ENCODE measurements at regions not wholly inside any gene's neighbourhood (a gene's known extent, or its start where the extent isn't known, plus 50 kb on each side); places are given as distances from the start of the nearest gene placed in this dataset.
A peak's percentile ranks its signal among the peaks of the same experiment; 100 is the strongest.

DNA sequence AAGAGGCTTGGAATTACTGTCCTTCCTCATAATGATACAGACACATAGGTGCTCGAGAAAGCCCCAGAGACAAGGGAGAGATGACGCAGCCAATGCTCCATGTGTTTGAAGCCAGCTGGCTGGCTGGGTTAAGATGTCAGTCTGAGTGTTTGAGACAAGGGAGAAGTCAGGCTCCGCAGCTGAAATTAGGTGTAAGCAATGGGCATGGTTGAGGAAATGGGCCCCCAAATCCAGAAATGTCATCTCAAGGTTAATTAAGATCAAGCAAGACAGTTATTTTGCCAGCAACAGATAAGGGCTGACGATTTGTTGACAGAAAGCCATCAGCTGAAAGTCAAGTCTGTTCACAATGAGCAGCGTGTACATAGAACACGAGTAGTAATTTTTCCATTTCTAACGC is 713.4 kb downstream of the IRX1 start:
- no peak for DNase-seq (ENCODE audit: low read depth)

DNA sequence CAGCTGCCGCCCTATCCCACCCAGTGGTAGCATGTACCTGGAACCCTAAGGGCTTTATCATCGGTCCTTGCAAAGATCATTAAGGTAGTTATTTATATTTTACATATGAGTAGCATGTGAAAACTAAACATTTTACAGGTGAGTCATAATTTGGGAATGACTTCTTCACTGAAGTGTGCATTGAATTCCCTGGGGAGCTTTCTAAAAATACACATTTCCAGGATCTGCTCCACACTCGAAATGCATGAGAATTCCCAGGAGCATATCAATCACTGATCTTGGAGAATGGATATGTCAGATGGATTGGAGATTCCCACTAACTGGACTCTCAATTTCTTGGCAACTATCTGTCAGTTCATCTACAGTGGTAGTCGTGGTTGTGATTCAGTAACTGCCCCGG is 717.5 kb downstream of the IRX1 start:
- no peak for DNase-seq (ENCODE audit: low read depth)

DNA sequence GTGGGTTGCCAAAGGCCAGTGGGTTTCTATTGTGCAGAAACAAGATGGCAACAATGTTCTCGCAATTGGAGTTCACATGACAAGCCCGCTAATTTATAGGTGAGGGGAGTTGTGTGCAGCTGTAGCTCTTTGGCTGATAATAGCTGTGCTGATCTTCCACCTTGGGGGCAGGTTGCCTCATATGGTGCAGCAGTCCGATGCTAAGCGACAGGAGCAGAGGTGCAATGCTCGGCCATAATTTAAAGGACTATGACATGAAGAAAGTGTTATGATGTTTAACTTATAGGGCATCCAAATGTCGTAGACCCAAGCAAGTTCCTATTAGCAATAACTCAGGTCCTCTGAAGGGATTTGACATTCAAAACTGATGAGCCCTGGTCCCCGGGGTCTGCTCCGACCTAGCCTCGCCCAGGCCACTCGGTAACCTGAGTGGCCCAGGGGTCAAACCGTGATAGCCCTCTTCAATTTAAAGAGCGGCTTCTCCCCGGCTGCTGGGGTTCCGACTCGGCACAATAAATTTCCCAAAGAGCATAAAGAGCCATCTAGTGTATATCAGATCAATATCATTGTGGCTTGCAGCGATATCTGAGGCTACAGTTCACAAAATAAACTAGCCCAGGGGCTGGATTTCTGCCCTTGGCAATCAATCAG is 724.0 kb downstream of the IRX1 start:
- DNase-seq (ENCODE audit: low read depth), result no peak

DNA sequence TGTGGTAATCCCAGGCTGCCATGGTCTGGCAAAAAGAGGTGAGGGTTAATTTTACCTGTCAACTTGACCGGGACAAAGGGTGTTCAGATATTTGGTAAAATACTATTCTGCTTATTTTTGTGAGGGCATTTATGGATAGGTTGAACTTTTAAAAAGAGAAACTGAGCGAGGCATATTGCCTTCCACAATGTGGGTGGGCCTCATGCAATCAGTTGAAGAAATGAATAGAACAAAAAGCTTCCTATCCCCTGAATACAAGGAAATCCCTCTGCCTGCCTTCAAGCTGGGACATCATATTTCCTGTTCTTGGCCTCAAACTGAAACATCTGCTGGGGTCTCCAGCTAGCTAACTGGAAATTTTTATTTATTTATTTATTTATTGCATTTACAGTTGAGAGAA is 734.7 kb downstream of the IRX1 start:
- no peak for DNase-seq (ENCODE audit: low read depth)

DNA sequence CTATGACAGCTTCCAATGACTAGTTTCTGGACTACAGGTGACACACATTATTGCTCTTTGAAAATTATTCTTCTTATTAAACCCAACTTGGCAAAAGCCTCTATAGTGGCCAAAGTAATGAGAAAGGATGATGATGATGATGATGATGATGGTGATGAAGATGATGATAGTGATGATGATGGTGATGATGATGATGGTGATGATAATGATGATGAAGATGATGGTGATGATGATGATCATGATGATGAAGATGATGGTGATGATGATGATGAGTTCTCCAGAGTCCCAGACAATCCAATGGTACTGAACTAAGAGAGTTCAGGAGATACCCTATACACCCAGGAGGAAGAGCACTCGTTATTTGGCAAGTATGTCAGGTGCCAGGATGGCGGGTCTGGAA is 739.4 kb downstream of the IRX1 start:
- DNase-seq (ENCODE audit: low read depth), result no peak

DNA sequence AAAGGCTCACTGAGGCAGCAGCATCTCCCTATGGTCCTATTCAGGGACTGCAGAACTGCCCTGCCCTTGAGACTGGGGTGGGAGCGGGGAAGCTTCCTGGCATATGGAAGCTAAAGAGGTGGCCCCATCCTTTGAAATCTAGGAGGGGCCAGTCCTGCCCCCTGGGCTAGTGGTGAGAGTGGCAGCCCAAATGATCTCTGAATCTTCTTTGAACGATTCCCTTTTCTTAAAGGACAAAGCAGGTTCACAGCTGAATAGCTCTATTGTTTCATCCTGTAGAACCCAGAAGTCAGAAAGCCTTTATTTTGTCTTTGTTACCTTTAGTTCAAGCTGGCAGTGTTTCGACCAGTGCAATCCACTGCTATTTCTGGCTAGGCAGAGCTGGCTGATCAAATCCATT is 741.9 kb downstream of the IRX1 start:
- DNase-seq (ENCODE audit: low read depth), result no peak

- no peak for DNase-seq (ENCODE audit: low read depth)
These were observed 744.3 kb downstream of the IRX1 start for GRCh38 chr5:4339949-4340348.

- no peak for DNase-seq (ENCODE audit: low read depth)
These were observed 750.2 kb downstream of the IRX1 start for GRCh38 chr5:4345850-4346249.

DNA sequence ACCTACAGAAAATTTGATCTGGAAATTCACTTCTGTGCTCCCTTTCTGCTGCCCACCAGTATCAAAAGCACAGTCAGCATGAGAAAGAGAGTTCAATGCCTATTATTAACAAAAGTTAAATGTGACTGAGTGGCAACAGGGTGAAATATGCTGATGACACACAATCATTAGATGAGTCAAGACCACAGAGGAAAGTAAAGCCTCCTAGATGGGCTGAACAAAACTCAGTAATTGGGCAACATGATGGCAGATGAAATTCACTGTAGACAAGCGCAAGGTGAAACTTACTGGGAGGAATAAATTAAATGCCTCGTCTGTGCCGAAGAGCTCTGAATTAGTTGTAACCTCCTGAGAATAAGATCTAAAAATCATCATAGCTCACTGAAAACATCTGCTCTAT is 752.8 kb downstream of the IRX1 start:
- peak; percentile 83 for DNase-seq (ENCODE audit: low read depth)

GRCh38 chr5:4348919-4349318 is 753.3 kb downstream of the IRX1 start:
- no peak for DNase-seq (ENCODE audit: low read depth)

- no peak for DNase-seq (ENCODE audit: low read depth)
These were observed 760.6 kb downstream of the IRX1 start for GRCh38 chr5:4356201-4356600.

DNA sequence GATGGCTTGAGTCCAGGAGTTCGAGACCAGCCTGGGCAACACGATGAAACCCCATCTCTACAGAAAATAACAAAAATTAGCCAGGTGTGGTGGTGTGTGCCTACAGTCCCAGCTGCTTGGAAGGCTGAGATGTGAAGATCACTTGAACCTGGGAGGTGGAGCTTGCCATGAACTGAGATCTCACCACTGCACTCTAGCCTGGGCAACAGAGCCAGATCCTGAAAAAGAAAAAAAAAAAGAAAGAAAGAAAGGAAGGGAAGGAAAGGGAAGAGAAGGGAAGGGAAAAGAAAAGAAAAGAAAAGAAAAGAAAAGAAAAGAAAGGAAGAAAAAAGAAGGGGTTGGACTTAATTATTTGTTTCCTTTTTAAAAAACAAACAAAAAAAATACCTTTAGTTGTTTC is 764.2 kb downstream of the IRX1 start:
- no peak for DNase-seq (ENCODE audit: low read depth)

GRCh38 chr5:4361753-4362152 is 766.1 kb downstream of the IRX1 start:
- no peak for DNase-seq (ENCODE audit: low read depth)

- DNase-seq (ENCODE audit: low read depth), result no peak
These were observed 766.8 kb downstream of the IRX1 start for GRCh38 chr5:4362411-4362810.

- no peak for DNase-seq (ENCODE audit: low read depth)
These were observed 767.4 kb downstream of the IRX1 start for GRCh38 chr5:4363045-4363444.

DNA sequence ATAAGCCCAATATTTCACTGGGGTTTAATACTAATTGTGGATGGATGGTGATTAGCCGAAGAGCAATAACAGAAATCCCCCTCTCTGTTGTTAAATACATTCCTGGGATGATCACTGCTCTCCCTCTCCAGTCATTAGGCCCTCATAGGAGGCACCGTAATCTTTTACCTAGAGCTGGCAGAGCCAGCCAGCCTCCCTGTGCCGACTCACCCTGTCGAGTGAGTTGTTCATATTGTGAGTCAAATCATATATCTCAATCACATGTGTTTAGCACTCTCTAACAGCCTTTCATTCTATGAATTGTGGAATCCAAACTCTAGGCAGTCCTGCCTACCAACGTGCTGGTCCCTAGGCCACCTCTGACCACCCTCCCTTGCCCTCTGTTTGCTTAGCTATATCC is 771.0 kb downstream of the IRX1 start:
- peak; percentile 52 for DNase-seq (ENCODE audit: low read depth)

DNA sequence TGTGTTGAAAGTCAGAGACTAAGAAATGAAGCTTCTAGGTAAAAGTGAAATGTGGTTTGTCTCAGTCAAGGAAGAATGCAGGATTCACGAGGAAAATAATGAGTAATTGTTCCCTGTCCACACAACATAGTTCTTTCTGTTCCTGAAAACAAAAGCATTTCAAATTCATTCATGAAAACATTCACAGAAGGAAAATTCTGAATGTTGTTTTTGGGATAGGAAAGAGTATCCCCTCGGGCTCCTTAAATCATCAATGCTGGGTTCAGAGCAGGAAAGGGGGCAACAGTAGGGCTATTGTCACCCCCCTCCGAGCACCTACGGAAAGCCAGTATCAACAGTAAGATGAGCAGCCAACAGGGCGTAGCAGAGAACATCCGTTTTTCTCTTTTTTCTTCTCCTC is 769.9 kb upstream of the ADAMTS16 start:
- no peak for DNase-seq (ENCODE audit: low read depth)

DNA sequence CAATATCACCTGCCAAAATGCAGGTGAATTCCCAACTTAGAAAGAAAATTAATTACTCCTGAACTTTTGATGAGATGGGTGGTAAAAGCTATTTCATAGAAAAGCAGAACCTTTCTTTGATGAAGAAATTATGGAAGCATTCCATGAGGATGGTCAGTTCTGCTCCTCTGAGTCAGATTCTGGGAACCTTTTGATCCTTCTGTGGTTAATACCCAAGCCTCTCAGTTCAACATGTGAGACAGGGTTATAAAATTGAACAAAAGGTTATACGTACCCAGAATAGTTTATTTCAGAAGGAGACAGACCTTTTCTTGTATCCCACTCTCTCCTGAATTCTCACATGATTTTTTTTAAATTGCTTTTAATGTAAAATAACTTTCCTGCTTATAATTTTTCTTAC is 767.6 kb upstream of the ADAMTS16 start:
- no peak for DNase-seq (ENCODE audit: low read depth)

DNA sequence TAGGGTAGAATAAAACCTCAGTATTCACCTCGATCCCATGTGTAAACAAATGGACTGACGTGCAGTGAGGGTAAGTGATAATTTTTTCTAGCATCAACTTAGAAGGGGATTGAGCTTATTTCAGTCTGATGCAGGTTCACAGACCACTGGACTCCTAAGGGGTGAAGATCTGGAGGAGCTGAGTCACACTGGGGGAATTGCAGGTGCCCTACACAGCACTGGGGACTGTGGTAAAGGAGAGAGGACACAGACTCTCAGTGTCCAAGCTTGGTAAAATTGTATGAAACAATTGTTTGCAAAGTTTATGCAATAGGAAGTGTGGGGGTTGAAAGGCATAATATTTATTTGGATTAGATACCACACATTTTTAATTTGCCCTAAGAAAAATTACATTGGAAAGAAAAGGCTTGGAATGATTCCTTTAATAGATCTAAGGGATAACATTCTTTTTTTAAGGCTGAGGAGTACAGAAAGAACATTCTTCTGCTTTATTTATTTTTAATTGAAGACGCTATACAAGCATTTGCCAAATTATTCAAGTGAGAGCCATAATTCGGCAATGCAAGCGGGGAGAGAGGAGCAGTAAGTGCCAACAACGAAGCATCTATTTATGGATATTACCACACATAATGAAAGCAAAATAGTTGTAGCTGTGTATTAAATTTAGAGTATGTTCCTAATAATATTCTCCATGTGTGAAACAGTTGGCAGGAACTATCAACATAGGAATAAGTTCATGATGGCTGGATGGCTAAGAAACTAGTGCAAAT is 766.9 kb upstream of the ADAMTS16 start:
- DNase-seq (ENCODE audit: low read depth), result no peak

DNA sequence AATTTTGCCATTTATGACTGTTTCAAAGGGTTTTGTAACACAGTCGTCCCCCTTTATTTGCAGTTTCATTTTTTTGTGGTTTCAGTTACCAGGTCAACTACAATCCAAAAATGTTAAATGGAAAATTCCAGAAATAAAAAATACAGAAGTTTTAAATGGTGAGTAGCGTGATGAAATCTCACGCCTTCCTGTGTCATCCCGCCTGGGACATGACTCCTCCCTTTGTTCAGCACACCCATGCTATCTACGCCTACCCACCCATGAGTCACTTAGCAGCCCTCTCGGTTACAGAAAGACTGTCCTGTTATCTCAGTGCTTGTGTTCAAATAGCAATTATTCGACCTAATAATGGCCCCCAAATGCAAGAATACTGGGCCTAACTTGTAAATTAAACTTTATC is 765.3 kb upstream of the ADAMTS16 start:
- DNase-seq (ENCODE audit: low read depth), result peak; percentile 84

DNA sequence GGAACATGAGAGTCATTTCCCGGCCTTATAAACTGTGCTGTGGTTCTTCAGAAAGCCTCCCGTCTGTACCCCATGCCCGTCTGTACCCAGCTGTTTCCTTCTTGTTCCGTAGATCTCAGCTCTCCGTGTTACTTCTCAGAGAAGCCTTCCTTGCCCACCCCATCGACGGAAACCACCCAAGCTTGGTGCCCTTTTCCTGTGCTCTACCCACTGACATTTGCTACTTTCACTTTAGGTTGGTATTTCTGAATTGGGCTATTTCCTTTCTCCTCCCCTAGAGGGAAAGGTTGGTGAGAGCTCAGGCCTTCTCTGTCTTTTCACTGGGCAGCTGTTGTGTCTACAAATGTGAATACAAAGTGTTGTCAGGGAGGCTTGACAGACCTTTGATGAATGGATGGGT is 764.5 kb upstream of the ADAMTS16 start:
- peak; percentile 44 for DNase-seq (ENCODE audit: low read depth)

- no peak for DNase-seq (ENCODE audit: low read depth)
These were observed 757.0 kb upstream of the ADAMTS16 start for GRCh38 chr5:4383102-4383501.

DNA sequence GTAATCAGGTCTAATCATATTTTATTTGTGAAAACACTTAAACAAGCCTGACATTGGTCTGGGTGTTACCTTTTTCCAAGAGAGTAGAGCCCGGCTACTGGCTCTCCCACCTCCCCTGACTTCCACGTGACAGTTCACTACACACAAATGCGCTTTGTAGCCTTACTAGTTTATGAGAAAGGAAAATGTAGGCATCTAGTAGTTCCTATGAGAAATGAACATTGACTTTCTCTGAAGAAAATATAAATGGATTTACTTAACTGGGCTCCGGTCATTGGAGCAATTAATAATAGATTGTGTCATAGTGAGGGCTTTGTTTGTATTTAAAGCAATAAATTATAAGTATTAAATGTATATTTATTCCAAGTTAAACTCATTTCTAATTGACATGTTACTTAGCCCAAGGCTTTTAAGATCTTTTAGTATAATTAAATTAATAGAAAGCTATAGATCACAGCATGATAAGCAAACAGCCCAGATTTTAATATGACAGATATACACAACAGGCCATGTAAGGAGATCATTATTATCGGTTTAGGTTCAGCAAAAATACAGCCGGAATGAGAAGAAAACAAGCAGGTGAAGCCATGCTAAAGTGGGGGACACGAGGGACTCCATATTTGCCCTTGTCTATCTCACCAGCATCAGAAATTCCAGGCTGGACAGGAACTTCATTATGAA is 756.5 kb upstream of the ADAMTS16 start:
- no peak for DNase-seq (ENCODE audit: low read depth)
